22Rv1 (cell line): ENCODE measurements at regions not wholly inside any gene's neighbourhood (a gene's known extent, or its start where the extent isn't known, plus 50 kb on each side); places are given as distances from the start of the nearest gene placed in this dataset.

Source experiments
- ZFX ChIP-seq: fragments of 450-650 bp; IDR thresholded peaks from 2 replicates; pipeline ENCODE4 v1.6.1; 2017; ENCODE audit warnings: antibody characterized with exemption, borderline replicate concordance
- TF ChIP-seq, protein P1 (sequence below): fragments of 450-650 bp; IDR thresholded peaks from 2 replicates; pipeline ENCODE4 v1.5.1; 2017; ENCODE audit warnings: mild to moderate bottlenecking

DNA sequence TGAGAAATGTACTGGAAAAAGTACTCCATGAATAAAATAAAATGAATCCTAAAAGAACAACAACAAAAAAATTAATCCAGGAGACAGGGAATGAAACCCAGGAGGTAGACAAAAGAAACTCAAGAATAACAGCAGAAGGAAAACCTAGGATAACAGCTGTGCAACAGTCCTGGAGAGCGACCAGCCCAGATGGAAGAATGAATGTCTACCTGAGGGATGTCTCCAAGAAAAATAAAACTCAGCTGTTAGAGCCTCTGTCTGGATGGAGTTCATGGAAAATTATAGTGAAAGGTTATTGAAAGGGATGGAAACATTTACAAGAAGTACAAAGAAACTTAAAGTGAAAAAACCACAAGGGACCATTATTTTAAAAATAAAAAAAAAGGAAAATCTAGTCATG is 135.8 kb upstream of the CA10 start:
- TF ChIP-seq, protein P1, sequence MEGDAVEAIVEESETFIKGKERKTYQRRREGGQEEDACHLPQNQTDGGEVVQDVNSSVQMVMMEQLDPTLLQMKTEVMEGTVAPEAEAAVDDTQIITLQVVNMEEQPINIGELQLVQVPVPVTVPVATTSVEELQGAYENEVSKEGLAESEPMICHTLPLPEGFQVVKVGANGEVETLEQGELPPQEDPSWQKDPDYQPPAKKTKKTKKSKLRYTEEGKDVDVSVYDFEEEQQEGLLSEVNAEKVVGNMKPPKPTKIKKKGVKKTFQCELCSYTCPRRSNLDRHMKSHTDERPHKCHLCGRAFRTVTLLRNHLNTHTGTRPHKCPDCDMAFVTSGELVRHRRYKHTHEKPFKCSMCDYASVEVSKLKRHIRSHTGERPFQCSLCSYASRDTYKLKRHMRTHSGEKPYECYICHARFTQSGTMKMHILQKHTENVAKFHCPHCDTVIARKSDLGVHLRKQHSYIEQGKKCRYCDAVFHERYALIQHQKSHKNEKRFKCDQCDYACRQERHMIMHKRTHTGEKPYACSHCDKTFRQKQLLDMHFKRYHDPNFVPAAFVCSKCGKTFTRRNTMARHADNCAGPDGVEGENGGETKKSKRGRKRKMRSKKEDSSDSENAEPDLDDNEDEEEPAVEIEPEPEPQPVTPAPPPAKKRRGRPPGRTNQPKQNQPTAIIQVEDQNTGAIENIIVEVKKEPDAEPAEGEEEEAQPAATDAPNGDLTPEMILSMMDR = no peak
- TF ChIP-seq ZFX = no peak
